OCI-LY7 (cell line): ENCODE measurements at regions not wholly inside any gene's neighbourhood (a gene's known extent, or its start where the extent isn't known, plus 50 kb on each side); places are given as distances from the start of the nearest gene placed in this dataset.
"Not testable (repeated sequence)": the region's sequence is repeated elsewhere in the genome, so short reads cannot be mapped to it uniquely, and the experiment has no call there.

ENCODE experiments used
- BruUV-seq: library from RNA; stranded (reverse); fragments of 400-500 nt; replicated peaks from 2 replicates; lab custom pipeline; 2021; lab: Mats Ljungman, UMichigan
- CTCF ChIA-PET: fragments of 300-600 bp; sonication (Branson Sonifier 250); formaldehyde crosslinking; loops from one replicate; lab custom pipeline; 2022; ENCODE audit warnings: antibody characterized with exemption; ENCODE audit not compliant: unreplicated experiment; lab: Charles Lee
- POLR2A ChIA-PET: fragments of 300-600 bp; sonication (Branson Sonifier 250); formaldehyde crosslinking; loops from one replicate; lab custom pipeline; 2022; ENCODE audit warnings: antibody characterized with exemption; lab: Charles Lee
- DNase-seq: peaks from one replicate; pipeline ENCODE4 v3.0.0-alpha.2; 2015; ENCODE audit warnings: low spot score
- H2AFZ ChIP-seq: fragments of 200-600 bp; sonication (generic), shearing (Covaris generic); 2 replicates; pipeline ENCODE4 v1.6.1; 2014; ENCODE audit warnings: mild to moderate bottlenecking, antibody characterized with exemption, low read length, moderate library complexity
- H3K27ac ChIP-seq: fragments of 200-600 bp; sonication (generic); 2 replicates; pipeline ENCODE4 v1.5.1; 2014; ENCODE audit warnings: mixed run types, low read depth, mild to moderate bottlenecking, moderate library complexity, low read length, inconsistent platforms; ENCODE audit not compliant: poor library complexity, severe bottlenecking
- H3K36me3 ChIP-seq: fragments of 200-600 bp; sonication (generic); 2 replicates; pipeline ENCODE4 v1.6.1; 2014; ENCODE audit warnings: mild to moderate bottlenecking, antibody characterized with exemption, low read length, moderate library complexity, mixed read lengths; ENCODE audit not compliant: insufficient read depth
- H3K4me1 ChIP-seq: fragments of 200-600 bp; sonication (generic); 2 replicates; pipeline ENCODE4 v1.5.1; 2014; ENCODE audit warnings: mild to moderate bottlenecking, low read length; ENCODE audit not compliant: insufficient read depth, poor library complexity, severe bottlenecking
- H3K4me2 ChIP-seq: fragments of 200-600 bp; sonication (generic); 2 replicates; pipeline ENCODE4 v1.6.1; 2014; ENCODE audit warnings: mild to moderate bottlenecking, low read length
- H3K4me3 ChIP-seq: fragments of 200-600 bp; sonication (generic); 2 replicates; pipeline ENCODE4 v1.5.1; 2014; ENCODE audit warnings: mild to moderate bottlenecking, low read depth, low read length; ENCODE audit not compliant: poor library complexity, severe bottlenecking
- H3K79me2 ChIP-seq: fragments of 200-600 bp; sonication (generic); 2 replicates; pipeline ENCODE4 v1.6.1; 2016; ENCODE audit warnings: low read depth, mild to moderate bottlenecking, low read length, moderate library complexity, mixed read lengths; ENCODE audit not compliant: insufficient read depth
- H3K9me2 ChIP-seq: fragments of 200-600 bp; sonication (generic); 2 replicates; pipeline ENCODE4 v1.6.1; 2016; ENCODE audit warnings: mild to moderate bottlenecking, low read length, mixed read lengths; ENCODE audit not compliant: insufficient read depth
- H3K9me3 ChIP-seq: fragments of 200-600 bp; sonication (generic); 2 replicates; pipeline ENCODE4 v1.6.1; 2014; ENCODE audit warnings: mild to moderate bottlenecking, mixed run types, low read length, mixed read lengths
- H4K20me1 ChIP-seq: fragments of 200-600 bp; sonication (generic); 2 replicates; pipeline ENCODE4 v1.6.1; 2014; ENCODE audit warnings: mild to moderate bottlenecking, antibody characterized with exemption, low read length, moderate library complexity, mixed read lengths; ENCODE audit not compliant: insufficient read depth
- CTCF ChIP-seq: fragments of 200-600 bp; sonication (generic); conservative IDR thresholded peaks from 2 replicates; pipeline ENCODE4 v1.5.1; 2014; ENCODE audit warnings: mild to moderate bottlenecking, antibody characterized with exemption, low read length, moderate library complexity, mixed read lengths
- EZH2phosphoT487 ChIP-seq: fragments of 200-600 bp; sonication (generic); IDR thresholded peaks from 2 replicates; pipeline ENCODE4 v1.6.1; 2018; ENCODE audit warnings: low read depth, borderline replicate concordance, mild to moderate bottlenecking, mixed run types, antibody characterized with exemption, low read length, moderate library complexity, mixed read lengths
- intact Hi-C: fragments of 100-400 bp; cut with micrococcal nuclease; formaldehyde crosslinking; loops from one replicate; pipeline ENCODE4 v1.10.0; 2022; ENCODE audit not compliant: unreplicated experiment

- DNase-seq = no peak
- Histone ChIP-seq H4K20me1 (no peaks in the 10 kb centered on the region), H3K4me2 (no peak overlapping the region), H3K9me2 (no peaks in the 10 kb centered on the region), H3K9me3 (no peaks in the 10 kb centered on the region), H3K36me3 (no peaks in the 10 kb centered on the region), H3K4me1 (no peaks in the 10 kb centered on the region), H3K4me3 (no peak overlapping the region), H3K79me2 (no peaks in the 10 kb centered on the region), H3K27ac (no peak overlapping the region), H2AFZ (no peak overlapping the region)
- ChIA-PET POLR2A (no interaction called here), CTCF (no interaction called here)
- TF ChIP-seq CTCF = no peak
- no peak for TF ChIP-seq EZH2phosphoT487
- intact Hi-C loops = no loop called here
- BruUV-seq = no TSS peak
These were observed 245.8 kb downstream of the KCNE4 start for GRCh38 chr2:223297788-223298187.

- H4K20me1 ChIP-seq, H3K4me1 ChIP-seq, H3K79me2 ChIP-seq, H3K9me3 ChIP-seq, H3K36me3 ChIP-seq, H2AFZ ChIP-seq, H3K9me2 ChIP-seq, BruUV-seq, H3K4me2 ChIP-seq, intact Hi-C loops, CTCF ChIA-PET, POLR2A ChIA-PET, DNase-seq, H3K4me3 ChIP-seq, H3K27ac ChIP-seq: not testable (repeated sequence)
These were observed 246.3 kb downstream of the KCNE4 start for GRCh38 chr2:223298329-223298728.

DNA sequence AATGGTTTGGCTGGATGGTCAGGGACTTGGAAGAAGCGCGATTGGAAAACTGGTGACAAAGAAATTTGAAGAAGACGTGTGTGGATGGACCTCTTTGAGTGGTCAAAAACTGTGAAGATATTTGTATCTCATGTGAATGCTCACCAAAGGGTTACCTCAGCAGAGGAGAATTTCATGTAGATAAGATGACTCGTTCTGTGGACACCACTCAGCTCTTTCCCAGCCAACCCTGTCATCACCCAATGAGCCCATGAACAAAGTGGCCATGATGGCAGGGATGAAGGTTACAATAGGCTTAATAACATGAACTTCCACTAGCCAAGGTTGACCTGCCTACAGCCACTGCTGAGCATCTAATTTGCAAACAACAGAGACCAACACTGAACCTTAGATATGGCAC is 248.3 kb downstream of the KCNE4 start:
- ChIA-PET POLR2A (no interaction called here), CTCF (no interaction called here)
- Histone ChIP-seq H3K79me2 (no peaks in the 10 kb centered on the region), H4K20me1 (no peaks in the 10 kb centered on the region), H3K4me1 (no peaks in the 10 kb centered on the region), H3K9me2 (no peaks in the 10 kb centered on the region), H3K36me3 (no peaks in the 10 kb centered on the region), H3K4me3 (no peak overlapping the region), H2AFZ (no peak overlapping the region), H3K4me2 (no peak overlapping the region), H3K27ac (no peak overlapping the region), H3K9me3 (no peaks in the 10 kb centered on the region)
- no peak for DNase-seq
- intact Hi-C loops = no loop called here
- BruUV-seq = no TSS peak
- no peak for TF ChIP-seq CTCF
- TF ChIP-seq EZH2phosphoT487 = no peak
